ENCODE measurements at regions not wholly inside any gene's neighbourhood (a gene's known extent, or its start where the extent isn't known, plus 50 kb on each side); places are given as distances from the start of the nearest gene placed in this dataset.

DNA sequence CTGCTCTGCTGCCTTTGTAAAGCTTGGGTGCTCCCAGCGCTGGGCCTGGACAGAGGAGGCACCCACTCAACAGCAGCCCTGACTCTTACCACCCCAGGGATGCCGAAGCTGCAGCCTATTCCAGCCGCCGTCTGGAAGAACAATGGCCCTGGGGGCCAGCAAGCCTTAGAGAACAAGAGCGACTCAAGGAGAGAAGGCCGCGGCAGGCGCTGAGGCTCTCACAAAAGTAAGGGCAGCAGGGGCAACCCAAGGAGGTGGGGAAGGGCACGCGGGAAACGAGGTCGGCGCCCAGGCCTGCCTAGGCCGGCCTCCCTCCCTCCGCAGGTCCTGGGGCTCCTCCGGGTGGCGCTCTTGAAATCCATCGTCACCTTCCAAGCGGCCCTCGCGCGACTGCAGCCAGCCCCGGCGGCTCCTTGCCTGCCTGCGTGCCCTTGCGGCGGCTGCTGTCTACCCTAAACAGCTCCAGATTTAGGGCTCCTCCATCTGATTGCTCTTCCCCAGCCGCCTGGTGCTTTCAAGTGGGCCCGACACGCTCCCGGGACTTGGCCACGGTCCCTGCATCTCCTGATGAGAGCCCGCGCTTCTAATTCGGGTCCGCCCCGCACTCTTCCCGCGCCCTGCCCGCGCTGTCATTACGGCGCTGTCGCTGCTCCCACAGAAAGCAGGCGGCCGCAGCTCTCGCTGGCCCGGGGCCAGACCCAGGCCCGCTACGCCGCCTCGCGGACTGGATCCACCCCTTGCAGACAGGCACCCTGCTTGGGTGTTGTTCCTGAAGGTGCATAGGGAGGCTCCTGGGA, 213.3 kb downstream of the SEMA6A start:
- Histone ChIP-seq H3K27me3 (ENCODE audit: insufficient read depth, low read length) (peaks cover 24% of the 10 kb centered on the region), H3K27ac (ENCODE audit: low read length) (no peak overlapping the region), H3K9me3 (ENCODE audit: insufficient read depth, low read depth, low read length) (no peaks in the 10 kb centered on the region), H3K4me3 (ENCODE audit: low read length) (peak overlapping the region; percentile 53; the same call in 1 of the 2 replicates), H3K36me3 (ENCODE audit: insufficient read depth, low read depth, low read length) (no peaks in the 10 kb centered on the region), H3K9ac (ENCODE audit: low read depth, low read length) (peak overlapping the region; percentile 12; the same call in 1 of the 2 replicates), H3K4me1 (ENCODE audit: insufficient read depth, low read length) (no peaks in the 10 kb centered on the region)

- Histone ChIP-seq H3K27ac (ENCODE audit: low read length) (no peak overlapping the region), H3K9ac (ENCODE audit: low read depth, low read length) (no peak overlapping the region), H3K4me1 (ENCODE audit: insufficient read depth, low read length) (no peaks in the 10 kb centered on the region), H3K4me3 (ENCODE audit: low read length) (no peak overlapping the region), H3K9me3 (ENCODE audit: insufficient read depth, low read depth, low read length) (no peaks in the 10 kb centered on the region), H3K27me3 (ENCODE audit: insufficient read depth, low read length) (peaks cover 24% of the 10 kb centered on the region), H3K36me3 (ENCODE audit: insufficient read depth, low read depth, low read length) (no peaks in the 10 kb centered on the region)
These were observed 214.4 kb downstream of the SEMA6A start for GRCh38 chr5:116360008-116360853.

GRCh38 chr5:116359592-116359991, 215.0 kb downstream of the SEMA6A start:
- Histone ChIP-seq H3K9me3 (ENCODE audit: insufficient read depth, low read depth, low read length) (no peaks in the 10 kb centered on the region), H3K27ac (ENCODE audit: low read length) (no peak overlapping the region), H3K36me3 (ENCODE audit: insufficient read depth, low read depth, low read length) (no peaks in the 10 kb centered on the region), H3K9ac (ENCODE audit: low read depth, low read length) (no peak overlapping the region), H3K4me3 (ENCODE audit: low read length) (no peak overlapping the region), H3K4me1 (ENCODE audit: insufficient read depth, low read length) (no peaks in the 10 kb centered on the region), H3K27me3 (ENCODE audit: insufficient read depth, low read length) (peaks cover 24% of the 10 kb centered on the region)

DNA sequence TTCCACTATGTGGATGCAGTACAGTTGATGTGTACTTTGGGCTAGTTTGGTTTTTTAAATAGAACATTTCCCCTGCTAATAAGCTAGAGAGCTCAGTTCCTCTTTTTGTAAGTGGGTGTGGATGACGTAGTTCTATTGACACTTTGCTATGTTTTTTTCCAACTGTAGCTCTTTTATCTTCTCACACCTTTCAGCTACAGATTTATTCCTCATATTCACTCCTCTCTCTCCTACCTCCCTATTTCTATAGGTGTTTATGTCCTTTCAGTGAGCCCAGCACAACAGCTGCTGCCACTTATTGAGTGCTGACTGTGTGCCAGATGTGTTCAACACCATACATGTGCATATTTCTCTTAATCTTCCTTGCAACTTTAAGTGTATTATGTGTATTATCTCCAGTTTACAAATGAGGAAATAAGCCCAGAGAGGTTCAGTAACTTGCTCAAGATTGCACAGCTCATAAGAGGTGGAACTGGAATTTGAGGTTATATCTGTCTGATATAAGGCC, 215.7 kb downstream of the SEMA6A start:
- H3K27me3 ChIP-seq (ENCODE audit: insufficient read depth, low read length): peaks cover 24% of the 10 kb centered on the region
- no peaks in the 10 kb centered on the region for H3K36me3 ChIP-seq (ENCODE audit: insufficient read depth, low read depth, low read length)
- H3K4me1 ChIP-seq (ENCODE audit: insufficient read depth, low read length): no peaks in the 10 kb centered on the region
- H3K27ac ChIP-seq (ENCODE audit: low read length): no peak overlapping the region
- H3K4me3 ChIP-seq (ENCODE audit: low read length): no peak overlapping the region
- no peak overlapping the region for H3K9ac ChIP-seq (ENCODE audit: low read depth, low read length)
- H3K9me3 ChIP-seq (ENCODE audit: insufficient read depth, low read depth, low read length): no peaks in the 10 kb centered on the region

DNA sequence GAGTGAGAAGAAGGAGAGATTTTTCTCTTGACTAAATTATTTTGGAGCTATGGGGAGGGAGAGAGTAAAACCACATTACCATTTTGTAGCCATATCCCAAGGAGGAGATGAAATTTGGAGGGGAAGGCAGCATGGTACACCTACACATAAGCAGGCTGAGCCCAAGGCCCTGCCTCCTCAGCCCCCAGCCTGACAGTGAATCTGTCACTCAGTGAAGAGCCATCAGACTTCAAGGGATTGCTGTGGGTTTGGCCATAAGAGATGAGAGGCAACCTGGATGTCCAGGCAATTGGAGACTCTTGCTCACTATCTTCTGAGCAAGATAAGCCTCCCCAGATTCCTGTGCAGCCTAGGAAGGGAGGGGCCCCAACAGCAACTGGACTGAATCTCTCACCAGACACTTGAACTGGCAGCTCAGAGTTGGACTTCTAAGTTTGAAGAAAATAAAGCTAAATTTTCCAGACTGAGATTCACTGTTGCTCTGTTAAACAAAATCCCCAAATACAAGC, 216.6 kb downstream of the SEMA6A start:
- H3K9ac ChIP-seq (ENCODE audit: low read depth, low read length): no peak overlapping the region
- H3K27ac ChIP-seq (ENCODE audit: low read length): no peak overlapping the region

GRCh38 chr5:116355819-116356601, 218.6 kb downstream of the SEMA6A start:
- no peaks in the 10 kb centered on the region for H3K4me1 ChIP-seq (ENCODE audit: insufficient read depth, low read length)
- H3K27ac ChIP-seq (ENCODE audit: low read length): no peak overlapping the region
- no peak overlapping the region for H3K9ac ChIP-seq (ENCODE audit: low read depth, low read length)
- H3K27me3 ChIP-seq (ENCODE audit: insufficient read depth, low read length): peaks cover 12% of the 10 kb centered on the region
- no peaks in the 10 kb centered on the region for H3K9me3 ChIP-seq (ENCODE audit: insufficient read depth, low read depth, low read length)
- H3K4me3 ChIP-seq (ENCODE audit: low read length): no peak overlapping the region
- no peaks in the 10 kb centered on the region for H3K36me3 ChIP-seq (ENCODE audit: insufficient read depth, low read depth, low read length)

More for the DNA sequence above, 216.6 kb downstream of the SEMA6A start:
- no peaks in the 10 kb centered on the region for H3K4me1 ChIP-seq (ENCODE audit: insufficient read depth, low read length)
- H3K36me3 ChIP-seq (ENCODE audit: insufficient read depth, low read depth, low read length): no peaks in the 10 kb centered on the region
- no peaks in the 10 kb centered on the region for H3K9me3 ChIP-seq (ENCODE audit: insufficient read depth, low read depth, low read length)
- H3K4me3 ChIP-seq (ENCODE audit: low read length): no peak overlapping the region
- H3K27me3 ChIP-seq (ENCODE audit: insufficient read depth, low read length): peaks cover 24% of the 10 kb centered on the region

DNA sequence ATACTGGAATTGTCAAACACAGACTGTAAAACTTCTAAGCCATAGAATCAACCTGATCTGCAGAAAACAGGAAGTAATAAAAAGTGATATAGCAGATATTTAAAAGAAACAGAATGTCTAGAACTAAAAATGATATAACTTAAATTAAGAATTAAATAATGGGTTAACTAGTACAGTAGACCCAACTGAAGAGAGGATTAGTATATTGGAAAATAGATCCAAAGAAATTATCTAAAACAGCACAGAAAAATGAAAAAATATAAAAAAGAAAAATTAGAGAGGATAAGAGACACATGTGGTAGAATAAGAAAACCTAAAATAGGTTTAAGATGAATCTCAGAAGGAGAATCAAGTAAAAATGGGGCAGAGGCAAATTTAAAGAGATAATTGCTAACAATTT, 219.9 kb downstream of the SEMA6A start:
- Histone ChIP-seq H3K27me3 (ENCODE audit: insufficient read depth, low read length) (no peaks in the 10 kb centered on the region), H3K36me3 (ENCODE audit: insufficient read depth, low read depth, low read length) (no peaks in the 10 kb centered on the region), H3K4me3 (ENCODE audit: low read length) (no peak overlapping the region), H3K4me1 (ENCODE audit: insufficient read depth, low read length) (no peaks in the 10 kb centered on the region), H3K27ac (ENCODE audit: low read length) (no peak overlapping the region), H3K9ac (ENCODE audit: low read depth, low read length) (no peak overlapping the region), H3K9me3 (ENCODE audit: insufficient read depth, low read depth, low read length) (no peaks in the 10 kb centered on the region)

DNA sequence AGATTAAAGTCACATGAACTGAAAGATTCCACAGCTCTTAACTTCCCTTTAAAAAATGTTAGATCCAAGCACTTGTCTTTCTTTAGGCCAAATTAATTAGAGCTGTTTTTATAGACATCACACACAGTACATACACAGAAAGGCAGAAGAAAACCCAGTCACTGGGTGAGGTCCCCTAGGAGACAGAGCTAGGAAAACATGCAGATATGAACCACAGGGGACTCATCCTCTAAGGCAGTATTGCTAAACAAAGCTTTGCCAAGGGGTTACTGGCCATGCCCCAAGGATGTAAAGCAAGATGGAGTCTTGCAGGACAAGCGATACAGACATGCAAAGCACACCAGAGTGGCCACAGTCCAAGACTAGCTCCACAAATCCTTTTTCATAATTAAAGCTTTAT, 227.0 kb downstream of the SEMA6A start:
- no peak overlapping the region for H3K4me3 ChIP-seq (ENCODE audit: low read length)
- H3K4me1 ChIP-seq (ENCODE audit: insufficient read depth, low read length): peaks cover 4% of the 10 kb centered on the region; the same call in 1 of the 2 replicates
- peaks cover 7% of the 10 kb centered on the region; the same call in 1 of the 2 replicates for H3K9me3 ChIP-seq (ENCODE audit: insufficient read depth, low read depth, low read length)
- no peaks in the 10 kb centered on the region for H3K36me3 ChIP-seq (ENCODE audit: insufficient read depth, low read depth, low read length)
- no peaks in the 10 kb centered on the region for H3K27me3 ChIP-seq (ENCODE audit: insufficient read depth, low read length)
- no peak overlapping the region for H3K9ac ChIP-seq (ENCODE audit: low read depth, low read length)
- no peak overlapping the region for H3K27ac ChIP-seq (ENCODE audit: low read length)

- Histone ChIP-seq H3K27me3 (ENCODE audit: insufficient read depth, low read length) (no peaks in the 10 kb centered on the region), H3K4me3 (ENCODE audit: low read length) (no peak overlapping the region), H3K4me1 (ENCODE audit: insufficient read depth, low read length) (peaks cover 4% of the 10 kb centered on the region; the same call in 1 of the 2 replicates), H3K36me3 (ENCODE audit: insufficient read depth, low read depth, low read length) (no peaks in the 10 kb centered on the region), H3K27ac (ENCODE audit: low read length) (no peak overlapping the region), H3K9me3 (ENCODE audit: insufficient read depth, low read depth, low read length) (peaks cover 7% of the 10 kb centered on the region; the same call in 1 of the 2 replicates), H3K9ac (ENCODE audit: low read depth, low read length) (no peak overlapping the region)
These were observed 230.7 kb downstream of the SEMA6A start for GRCh38 chr5:116343961-116344360.
